Brain microvascular endothelial cell (primary cell): ENCODE measurements at regions not wholly inside any gene's neighbourhood (a gene's known extent, or its start where the extent isn't known, plus 50 kb on each side); places are given as distances from the start of the nearest gene placed in this dataset.
A peak's percentile ranks its signal among the peaks of the same experiment; 100 is the strongest.

Experiments
- DNase-seq: peaks from one replicate; pipeline ENCODE4 v3.0.0-alpha.2; 2020
- H3K27ac ChIP-seq: fragments of 250-450 bp; sonication (Bioruptor Pico); 2 replicates; pipeline ENCODE4 v1.5.1; 2020; ENCODE audit warnings: mild to moderate bottlenecking, moderate library complexity
- H3K27me3 ChIP-seq: fragments of 250-450 bp; sonication (Bioruptor Pico); replicated peaks from 2 replicates; pipeline ENCODE4 v1.5.1; 2020; ENCODE audit warnings: mild to moderate bottlenecking
- H3K36me3 ChIP-seq: fragments of 250-450 bp; sonication (Bioruptor Pico); replicated peaks from 2 replicates; pipeline ENCODE4 v1.5.1; 2020; ENCODE audit warnings: mild to moderate bottlenecking
- H3K4me3 ChIP-seq: 2 replicates; pipeline ENCODE4 v1.5.1; 2011; ENCODE audit warnings: low read depth, mild to moderate bottlenecking, control low read depth, low read length, moderate library complexity
- in situ Hi-C: cut with HindIII; loops from 2 replicates; pipeline ENCODE4 v1.10.0; 2017; ENCODE audit warnings: low sequenced_read_pairs, low pct_ligation_motif_present
- TF ChIP-seq, protein P1 (sequence below): IDR thresholded peaks from 2 replicates; pipeline ENCODE4 v1.5.1; 2011; ENCODE audit warnings: low read depth, mild to moderate bottlenecking, moderate library complexity, low read length, control low read depth, inconsistent platforms; ENCODE audit errors: missing control alignments

DNA sequence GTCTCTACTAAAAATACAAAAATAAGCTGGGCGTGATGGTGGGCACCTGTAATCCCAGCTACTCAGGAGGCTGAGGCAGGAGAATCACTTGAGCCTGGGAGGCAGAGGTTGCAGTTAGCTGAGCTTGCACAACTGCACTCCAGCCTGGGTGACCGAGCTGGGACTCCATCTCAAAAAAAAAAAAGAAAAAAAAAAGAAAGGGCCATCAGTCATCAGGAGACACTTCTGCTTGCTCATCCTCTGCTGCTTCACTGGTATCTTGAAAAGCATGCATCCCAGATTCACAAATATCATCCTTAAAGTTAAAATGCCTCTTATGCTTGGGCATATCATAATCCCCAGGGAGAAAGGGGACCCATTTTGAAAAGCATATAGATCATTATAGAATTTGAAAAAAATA, 176.6 kb upstream of the NR2F2 start:
- Histone ChIP-seq H3K4me3 (no peak overlapping the region), H3K27ac (no peak overlapping the region), H3K27me3 (no peaks in the 10 kb centered on the region), H3K36me3 (no peaks in the 10 kb centered on the region)
- TF ChIP-seq, protein P1, sequence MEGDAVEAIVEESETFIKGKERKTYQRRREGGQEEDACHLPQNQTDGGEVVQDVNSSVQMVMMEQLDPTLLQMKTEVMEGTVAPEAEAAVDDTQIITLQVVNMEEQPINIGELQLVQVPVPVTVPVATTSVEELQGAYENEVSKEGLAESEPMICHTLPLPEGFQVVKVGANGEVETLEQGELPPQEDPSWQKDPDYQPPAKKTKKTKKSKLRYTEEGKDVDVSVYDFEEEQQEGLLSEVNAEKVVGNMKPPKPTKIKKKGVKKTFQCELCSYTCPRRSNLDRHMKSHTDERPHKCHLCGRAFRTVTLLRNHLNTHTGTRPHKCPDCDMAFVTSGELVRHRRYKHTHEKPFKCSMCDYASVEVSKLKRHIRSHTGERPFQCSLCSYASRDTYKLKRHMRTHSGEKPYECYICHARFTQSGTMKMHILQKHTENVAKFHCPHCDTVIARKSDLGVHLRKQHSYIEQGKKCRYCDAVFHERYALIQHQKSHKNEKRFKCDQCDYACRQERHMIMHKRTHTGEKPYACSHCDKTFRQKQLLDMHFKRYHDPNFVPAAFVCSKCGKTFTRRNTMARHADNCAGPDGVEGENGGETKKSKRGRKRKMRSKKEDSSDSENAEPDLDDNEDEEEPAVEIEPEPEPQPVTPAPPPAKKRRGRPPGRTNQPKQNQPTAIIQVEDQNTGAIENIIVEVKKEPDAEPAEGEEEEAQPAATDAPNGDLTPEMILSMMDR: no peak
- in situ Hi-C loops: no loop called here
- no peak for DNase-seq

GRCh38 chr15:96158938-96159337, 171.6 kb upstream of the NR2F2 start:
- Histone ChIP-seq H3K4me3 (no peak overlapping the region), H3K27me3 (no peaks in the 10 kb centered on the region), H3K27ac (no peak overlapping the region), H3K36me3 (no peaks in the 10 kb centered on the region)
- DNase-seq: no peak
- in situ Hi-C loops: no loop called here
- TF ChIP-seq, protein P1: no peak

- Histone ChIP-seq H3K4me3 (no peak overlapping the region), H3K36me3 (no peaks in the 10 kb centered on the region), H3K27me3 (no peaks in the 10 kb centered on the region), H3K27ac (no peak overlapping the region)
- in situ Hi-C loops: no loop called here
- DNase-seq: peak; percentile 27
- TF ChIP-seq, protein P1: no peak
These were observed 170.2 kb upstream of the NR2F2 start for GRCh38 chr15:96160269-96160668.

- Histone ChIP-seq H3K27ac (no peak overlapping the region), H3K4me3 (no peak overlapping the region), H3K27me3 (no peaks in the 10 kb centered on the region), H3K36me3 (no peaks in the 10 kb centered on the region)
- in situ Hi-C loops: no loop called here
- TF ChIP-seq, protein P1: no peak
- DNase-seq: no peak
These were observed 169.7 kb upstream of the NR2F2 start for GRCh38 chr15:96160800-96161199.

GRCh38 chr15:96162322-96162721, 168.2 kb upstream of the NR2F2 start:
- Histone ChIP-seq H3K4me3 (no peak overlapping the region), H3K27ac (no peak overlapping the region), H3K36me3 (no peaks in the 10 kb centered on the region), H3K27me3 (no peaks in the 10 kb centered on the region)
- in situ Hi-C loops: no loop called here
- TF ChIP-seq, protein P1: no peak
- no peak for DNase-seq

DNA sequence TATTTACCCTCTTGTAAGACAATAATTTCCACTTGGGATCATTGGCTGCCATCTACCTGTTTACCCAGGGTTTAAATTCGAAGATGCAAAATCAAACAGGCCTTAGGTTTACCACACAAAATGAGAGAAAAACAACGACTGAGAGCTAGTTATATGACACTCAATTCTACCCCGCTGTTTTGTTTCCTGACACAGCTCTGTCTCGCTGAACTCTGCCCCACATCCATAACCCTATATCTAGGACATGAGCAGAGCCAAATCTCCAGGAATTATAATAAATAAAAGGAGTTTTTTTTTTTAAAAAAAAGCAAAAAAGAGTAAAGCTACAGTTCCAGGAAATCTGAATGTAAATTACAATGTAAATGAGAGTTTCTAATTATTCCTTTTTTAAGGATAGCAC, 165.4 kb upstream of the NR2F2 start:
- in situ Hi-C loops: no loop called here

More for the DNA sequence above, 165.4 kb upstream of the NR2F2 start:
- H3K27ac ChIP-seq: no peak overlapping the region
- TF ChIP-seq, protein P1: no peak
- H3K27me3 ChIP-seq: no peaks in the 10 kb centered on the region
- no peak for DNase-seq
- no peaks in the 10 kb centered on the region for H3K36me3 ChIP-seq
- no peak overlapping the region for H3K4me3 ChIP-seq
